Upper lobe of left lung (tissue), 4 donors: ENCODE measurements at regions not wholly inside any gene's neighbourhood (a gene's known extent, or its start where the extent isn't known, plus 50 kb on each side); places are given as distances from the start of the nearest gene placed in this dataset.

Experiments used
- CTCF ChIP-seq, 6 experiments: fragments of 450-650 bp in 4 of 6; fragments of 200-600 bp in 2 of 6; sonication (generic) in 2 of 6; IDR thresholded peaks; one replicate each; pipeline ENCODE4 v1.5.1; 2016 to 2019; ENCODE audit warnings: antibody characterized with exemption in 6 of 6
- POLR2AphosphoS5 ChIP-seq, 2 donors: sonication (generic); formaldehyde crosslinking; IDR thresholded peaks; one replicate each; pipeline ENCODE4 v1.5.1; 2017; ENCODE audit warnings: antibody characterized with exemption in 2 of 2

- TF ChIP-seq POLR2AphosphoS5 (IDR thresholded peaks at IDR 0.05) (no peak), CTCF (IDR thresholded peaks at IDR 0.05) (no peak)
Measured at GRCh38 chr2:172374318-172375240, 52.8 kb upstream of the ITGA6 start.
